HFFc6 (cell line): ENCODE measurements at regions not wholly inside any gene's neighbourhood (a gene's known extent, or its start where the extent isn't known, plus 50 kb on each side); places are given as distances from the start of the nearest gene placed in this dataset.

Source experiments
- DNase-seq: peaks from one replicate; pipeline ENCODE4 v3.0.0-alpha.2; 2018
- H3K27ac Mint-ChIP-seq: 2 replicates; pipeline ENCODE4 v1.8.0; 2020; ENCODE audit warnings: mild to moderate bottlenecking, mixed read lengths
- H3K27me3 Mint-ChIP-seq: 2 replicates; pipeline ENCODE4 v1.8.0; 2021; ENCODE audit warnings: mild to moderate bottlenecking, moderate library complexity, mixed read lengths; ENCODE audit not compliant: insufficient read depth
- H3K36me3 Mint-ChIP-seq: 2 replicates; pipeline ENCODE4 v1.8.0; 2021; ENCODE audit warnings: low read depth, mixed read lengths
- H3K4me1 Mint-ChIP-seq: 2 replicates; pipeline ENCODE4 v1.8.0; 2020; ENCODE audit warnings: low read depth, mixed read lengths
- H3K4me3 Mint-ChIP-seq: 2 replicates; pipeline ENCODE4 v1.8.0; 2020; ENCODE audit warnings: mild to moderate bottlenecking, moderate library complexity, mixed read lengths
- H3K9me3 Mint-ChIP-seq: 2 replicates; pipeline ENCODE4 v1.8.0; 2020; ENCODE audit warnings: mild to moderate bottlenecking, mixed read lengths
- CTCF ChIP-seq: fragments of 200-600 bp; sonication (generic); IDR thresholded peaks from 2 replicates; pipeline ENCODE4 v1.5.0; 2021; ENCODE audit warnings: antibody characterized with exemption, mild to moderate bottlenecking

GRCh38 chr6:15882915-15883314 is 220.1 kb upstream of the DTNBP1 start:
- H3K27me3 Mint-ChIP-seq, result no peaks in the 10 kb centered on the region; the same call in none of the 2 replicates
- H3K4me3 Mint-ChIP-seq, result no peak overlapping the region
- H3K4me1 Mint-ChIP-seq, result no peaks in the 10 kb centered on the region
- H3K36me3 Mint-ChIP-seq, result no peaks in the 10 kb centered on the region; the same call in 1 of the 2 replicates
- no peak for TF ChIP-seq CTCF
- peaks cover 21% of the 10 kb centered on the region for H3K9me3 Mint-ChIP-seq
- no peak for DNase-seq
- H3K27ac Mint-ChIP-seq, result no peak overlapping the region

- H3K27ac Mint-ChIP-seq, result no peak overlapping the region
Observed at GRCh38 chr6:15882345-15882744, 219.5 kb upstream of the DTNBP1 start.

GRCh38 chr6:15881150-15881549 is 218.3 kb upstream of the DTNBP1 start:
- no peaks in the 10 kb centered on the region for H3K4me1 Mint-ChIP-seq
- no peak overlapping the region for H3K4me3 Mint-ChIP-seq
- no peak for DNase-seq
- peaks cover 21% of the 10 kb centered on the region for H3K9me3 Mint-ChIP-seq
- no peak for TF ChIP-seq CTCF
- H3K27me3 Mint-ChIP-seq, result no peaks in the 10 kb centered on the region; the same call in none of the 2 replicates
- H3K27ac Mint-ChIP-seq, result no peak overlapping the region
- H3K36me3 Mint-ChIP-seq, result no peaks in the 10 kb centered on the region; the same call in 1 of the 2 replicates

More at GRCh38 chr6:15882345-15882744, 219.5 kb upstream of the DTNBP1 start:
- Mint-ChIP-seq H3K4me1 (no peaks in the 10 kb centered on the region), H3K27me3 (no peaks in the 10 kb centered on the region; the same call in none of the 2 replicates), H3K36me3 (no peaks in the 10 kb centered on the region; the same call in 1 of the 2 replicates), H3K9me3 (peaks cover 21% of the 10 kb centered on the region), H3K4me3 (no peak overlapping the region)
- no peak for DNase-seq
- TF ChIP-seq CTCF, result no peak

DNA sequence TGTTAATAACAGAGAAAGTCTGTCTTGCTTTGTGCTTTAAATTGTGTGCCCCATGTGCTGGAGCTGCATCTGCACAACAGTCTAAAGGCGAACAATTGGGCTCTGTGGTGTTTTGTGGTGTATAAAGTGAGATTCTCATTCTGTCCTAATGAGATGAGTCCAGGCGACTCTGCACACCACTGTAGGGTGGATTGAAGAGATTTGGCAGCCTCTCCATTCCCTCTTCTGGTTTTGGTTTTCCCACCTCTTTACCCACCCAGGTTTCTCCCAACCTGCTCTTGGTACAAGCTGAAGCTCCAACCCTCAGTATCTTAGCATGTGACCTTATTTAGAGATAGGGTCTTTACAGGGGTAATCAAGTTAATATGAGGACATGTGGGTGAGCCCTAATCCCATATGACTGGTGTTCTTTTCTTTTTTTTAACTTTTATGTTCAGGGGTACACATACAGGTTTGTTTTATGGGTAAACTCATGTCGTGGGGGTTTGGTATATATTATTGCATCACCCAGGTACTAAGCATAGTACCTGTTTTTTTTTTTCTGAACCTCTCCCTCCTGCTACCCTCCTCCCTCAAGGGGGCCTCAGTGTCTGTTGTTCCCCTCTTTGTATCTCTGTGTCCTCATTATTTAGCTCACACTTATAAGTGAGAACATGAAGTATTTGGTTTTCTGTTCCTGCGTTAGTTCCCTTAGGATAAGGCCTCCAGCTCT is 217.6 kb upstream of the DTNBP1 start:
- no peak for DNase-seq
- Mint-ChIP-seq H3K4me1 (no peaks in the 10 kb centered on the region), H3K9me3 (peaks cover 19% of the 10 kb centered on the region), H3K27me3 (no peaks in the 10 kb centered on the region; the same call in none of the 2 replicates), H3K4me3 (no peak overlapping the region), H3K36me3 (no peaks in the 10 kb centered on the region; the same call in 1 of the 2 replicates), H3K27ac (no peak overlapping the region)
- TF ChIP-seq CTCF, result no peak

DNA sequence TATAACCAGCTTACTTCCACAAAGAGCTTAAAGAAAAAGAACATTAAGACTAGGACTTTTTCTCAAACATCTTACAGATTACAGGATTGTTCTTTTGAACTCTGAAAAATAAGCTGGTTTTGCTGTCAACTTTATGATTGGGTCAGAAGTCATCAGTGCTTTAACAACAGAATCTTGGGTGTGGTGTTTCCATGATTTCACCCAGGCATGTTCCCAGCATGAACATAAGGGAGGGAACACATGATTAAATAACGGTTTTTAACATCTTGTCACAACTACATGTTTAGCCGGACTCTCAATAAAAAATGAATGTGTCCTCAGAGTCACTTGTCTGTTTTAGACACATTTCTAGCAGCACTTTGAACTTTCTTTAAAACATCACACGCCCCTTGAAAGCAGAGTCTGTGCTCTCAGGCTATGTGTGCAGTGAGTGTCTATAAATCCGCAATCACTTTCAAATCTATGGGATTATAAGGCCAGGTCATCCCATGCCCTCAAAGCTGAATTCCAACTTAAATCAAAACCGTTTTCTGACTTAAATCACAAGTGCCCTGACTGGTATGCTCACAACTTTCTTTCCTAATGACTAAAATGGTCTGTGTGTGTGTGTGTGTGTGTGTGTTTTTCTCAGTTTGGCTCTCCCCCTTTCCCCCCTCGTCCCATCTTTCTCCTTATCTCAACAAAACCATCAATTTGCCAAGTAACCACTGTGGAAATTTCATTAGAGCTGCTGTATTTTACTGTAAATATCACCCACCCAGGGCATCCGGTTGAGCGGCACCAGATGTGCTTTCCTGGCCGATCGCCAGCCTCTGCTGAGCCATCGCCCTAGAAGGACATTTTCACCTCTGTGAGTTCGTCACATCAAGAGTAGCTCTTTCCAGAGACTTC is 216.8 kb upstream of the DTNBP1 start:
- Mint-ChIP-seq H3K36me3 (no peaks in the 10 kb centered on the region; the same call in 1 of the 2 replicates), H3K4me3 (no peak overlapping the region), H3K27me3 (no peaks in the 10 kb centered on the region; the same call in none of the 2 replicates), H3K27ac (no peak overlapping the region), H3K4me1 (no peaks in the 10 kb centered on the region), H3K9me3 (peaks cover 13% of the 10 kb centered on the region)
- TF ChIP-seq CTCF, result no peak
- DNase-seq, result no peak
